Sigmoid colon (tissue), 6 donors: ENCODE measurements at regions not wholly inside any gene's neighbourhood (a gene's known extent, or its start where the extent isn't known, plus 50 kb on each side); places are given as distances from the start of the nearest gene placed in this dataset.

Experiments
- DNase-seq: peaks from one replicate; pipeline ENCODE4 v3.0.0-alpha.2; 2019
- H3K27ac ChIP-seq, 4 donors: fragments of 200-600 bp; sonication (generic); one replicate each; pipeline ENCODE4 v1.5.1; 2016 to 2019; ENCODE audit warnings: mild to moderate bottlenecking in 1 of 4
- H3K27me3 ChIP-seq, 3 donors: fragments of 200-600 bp; sonication (generic); one replicate each; pipeline ENCODE4 v1.5.1; 2019; ENCODE audit warnings: mild to moderate bottlenecking in 1 of 3
- H3K36me3 ChIP-seq, 4 donors: fragments of 200-600 bp; sonication (generic); one replicate each; pipeline ENCODE4 v1.5.1; 2016 to 2019
- H3K4me1 ChIP-seq, 4 donors: fragments of 200-600 bp; sonication (generic); one replicate each; pipeline ENCODE4 v1.5.1; 2017 to 2019
- H3K4me3 ChIP-seq, 4 donors: fragments of 200-600 bp; sonication (generic); one replicate each; pipeline ENCODE4 v1.5.1; 2017 to 2019; ENCODE audit warnings: mild to moderate bottlenecking in 2 of 4, moderate library complexity in 1 of 4
- H3K9me3 ChIP-seq, 4 donors: fragments of 200-600 bp in 3 of 4; sonication (generic) in 3 of 4; one replicate each; pipeline versions ENCODE4 v1.5.1 to v1.6.1; 2013 to 2019
- EP300 ChIP-seq, 4 donors: sonication (generic); formaldehyde crosslinking; IDR thresholded peaks; one replicate each; pipeline ENCODE4 v1.6.1; 2017; ENCODE audit warnings: antibody characterized with exemption in 4 of 4
- POLR2A ChIP-seq, 2 donors: fragments of 450-650 bp; IDR thresholded peaks; one replicate each; pipeline ENCODE4 v1.6.1; 2016; ENCODE audit warnings: antibody characterized with exemption in 2 of 2, mild to moderate bottlenecking in 2 of 2, moderate library complexity in 2 of 2
- POLR2AphosphoS5 ChIP-seq, 4 donors: sonication (generic); formaldehyde crosslinking; IDR thresholded peaks; one replicate each; pipeline ENCODE4 v1.6.1; 2017; ENCODE audit warnings: antibody characterized with exemption in 4 of 4
- WGBS, 2 donors: extraction: QIAGEN DNeasy Blood & Tissue Kit; methylation state at CpG; one replicate each; pipeline ENCODE4 v1.1.7; 2013; 5-methylcytosine and 5-hydroxymethylcytosine counted together
- intact Hi-C: fragments of 100-400 bp; cut with DNase I; formaldehyde crosslinking; loops from one replicate; pipeline ENCODE4 v1.15.1; 2023
- TF ChIP-seq, protein P1 (sequence below), 4 experiments: fragments of 450-650 bp in 3 of 4; fragments of 200-600 bp in 1 of 4; IDR thresholded peaks; one replicate each; pipeline ENCODE4 v1.5.1; 2016 to 2019; ENCODE audit warnings: antibody characterized with exemption in 4 of 4, mild to moderate bottlenecking in 3 of 4, moderate library complexity in 2 of 4
- donor health status: healthy with polysubstance abuse.
- donor health status: healthy.

DNA sequence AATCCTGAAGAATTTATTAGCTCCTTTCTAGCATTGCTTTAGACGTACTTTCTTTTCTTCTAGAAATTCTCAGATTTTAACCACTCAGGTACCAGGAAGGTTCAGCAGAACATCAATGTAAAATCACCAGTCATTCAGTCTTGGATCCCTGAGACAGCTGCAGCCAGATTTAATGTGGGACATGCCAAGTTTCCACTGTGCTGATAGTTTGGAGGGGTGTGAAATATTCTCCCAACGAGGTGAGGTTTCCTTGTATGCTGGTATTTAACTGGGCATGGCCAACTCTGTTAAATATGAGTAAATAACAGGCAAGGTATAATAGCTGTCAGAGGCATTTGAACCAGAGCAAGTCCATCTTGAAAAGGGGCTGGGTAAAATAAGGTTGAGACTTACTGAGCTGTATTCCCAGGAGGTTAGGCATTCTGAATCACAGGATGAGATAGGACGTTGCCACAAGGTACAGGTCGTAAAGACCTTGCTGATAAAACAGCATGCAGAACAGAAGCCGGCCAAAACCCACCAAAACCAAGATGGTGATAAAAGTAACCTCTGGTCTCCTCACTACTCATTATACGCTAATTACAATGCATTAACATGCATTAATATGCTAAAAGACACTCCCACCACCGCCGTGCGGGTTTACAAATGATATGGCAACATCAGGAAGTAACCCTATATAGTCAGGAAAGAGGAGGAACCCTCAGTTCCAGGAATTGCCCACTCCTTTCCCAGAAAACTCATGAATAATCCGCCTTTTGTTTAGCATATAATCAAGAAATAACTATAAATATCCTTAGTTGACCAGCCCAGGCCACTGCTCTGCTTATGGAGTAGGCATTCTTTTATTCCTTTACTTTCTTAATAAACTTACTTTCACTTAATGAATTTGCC lies 75.2 kb upstream of the RASSF8 start:
- WGBS, 2 donors, result 49 to 74% methylated on average over 10 of the region's 10 CpGs
- intact Hi-C loops, result no loop called here
- no peak for DNase-seq
- no peaks in the 10 kb centered on the region for H3K27me3 ChIP-seq
- TF ChIP-seq POLR2AphosphoS5 (IDR thresholded peaks at IDR 0.05) (no peak), EP300 (IDR thresholded peaks at IDR 0.05) (no peak), POLR2A (IDR thresholded peaks at IDR 0.05) (no peak)
- TF ChIP-seq, protein P1, sequence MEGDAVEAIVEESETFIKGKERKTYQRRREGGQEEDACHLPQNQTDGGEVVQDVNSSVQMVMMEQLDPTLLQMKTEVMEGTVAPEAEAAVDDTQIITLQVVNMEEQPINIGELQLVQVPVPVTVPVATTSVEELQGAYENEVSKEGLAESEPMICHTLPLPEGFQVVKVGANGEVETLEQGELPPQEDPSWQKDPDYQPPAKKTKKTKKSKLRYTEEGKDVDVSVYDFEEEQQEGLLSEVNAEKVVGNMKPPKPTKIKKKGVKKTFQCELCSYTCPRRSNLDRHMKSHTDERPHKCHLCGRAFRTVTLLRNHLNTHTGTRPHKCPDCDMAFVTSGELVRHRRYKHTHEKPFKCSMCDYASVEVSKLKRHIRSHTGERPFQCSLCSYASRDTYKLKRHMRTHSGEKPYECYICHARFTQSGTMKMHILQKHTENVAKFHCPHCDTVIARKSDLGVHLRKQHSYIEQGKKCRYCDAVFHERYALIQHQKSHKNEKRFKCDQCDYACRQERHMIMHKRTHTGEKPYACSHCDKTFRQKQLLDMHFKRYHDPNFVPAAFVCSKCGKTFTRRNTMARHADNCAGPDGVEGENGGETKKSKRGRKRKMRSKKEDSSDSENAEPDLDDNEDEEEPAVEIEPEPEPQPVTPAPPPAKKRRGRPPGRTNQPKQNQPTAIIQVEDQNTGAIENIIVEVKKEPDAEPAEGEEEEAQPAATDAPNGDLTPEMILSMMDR (IDR thresholded peaks at IDR 0.05), result no peak
- peaks cover 0 to 2% (median 0%) of the 10 kb centered on the region in 4 donors for H3K9me3 ChIP-seq
- H3K36me3 ChIP-seq, result no peaks in the 10 kb centered on the region
- no peak overlapping the region for H3K4me3 ChIP-seq
- no peaks in the 10 kb centered on the region for H3K4me1 ChIP-seq
- H3K27ac ChIP-seq, result no peak overlapping the region

DNA sequence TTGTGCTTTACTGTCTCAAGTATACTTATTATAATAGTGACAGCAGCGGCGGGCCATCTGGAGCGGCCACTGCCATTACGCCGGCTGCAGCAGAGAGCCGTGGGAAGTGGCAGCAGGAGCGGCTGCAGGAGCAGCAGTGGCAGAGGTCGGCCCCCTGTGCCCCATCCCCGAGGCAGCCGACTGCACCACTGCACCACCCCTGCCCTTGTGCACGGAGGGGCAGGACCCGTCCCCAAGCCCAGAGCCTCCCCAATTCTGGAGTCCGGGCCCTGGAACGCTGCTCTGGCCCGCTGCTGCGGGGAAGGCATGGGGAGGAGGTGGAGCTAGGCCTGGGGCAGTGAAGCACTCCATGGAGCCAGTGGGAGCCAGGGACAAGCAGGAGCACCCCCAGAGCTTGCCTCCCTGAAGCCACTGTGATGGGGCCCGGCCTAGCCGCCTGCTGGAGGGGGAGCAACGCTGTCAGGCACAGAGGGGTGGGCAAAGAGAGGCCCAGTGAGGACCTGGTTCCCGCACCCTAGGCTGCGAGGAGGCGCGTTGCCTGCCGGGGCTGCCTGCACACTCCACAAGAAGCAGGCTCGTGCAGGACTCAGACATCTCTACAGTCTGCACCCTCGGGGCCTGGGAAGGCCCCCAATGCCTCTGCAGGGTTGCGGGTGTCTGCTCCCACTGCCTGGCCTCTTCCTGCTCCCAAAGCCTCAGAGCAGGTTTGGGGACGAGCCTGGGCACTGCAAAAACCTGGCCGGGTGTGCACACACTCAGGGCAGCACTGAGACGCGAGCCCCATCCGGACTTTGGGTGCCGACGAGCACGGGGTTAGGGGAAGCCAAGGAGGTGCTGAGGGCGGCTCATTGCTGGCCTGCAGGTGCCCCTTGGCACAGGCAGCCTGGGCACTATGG lies 74.2 kb upstream of the RASSF8 start:
- no peak overlapping the region for H3K27ac ChIP-seq
- H3K9me3 ChIP-seq, result peaks cover 0 to 2% (median 0%) of the 10 kb centered on the region in 4 donors
- WGBS, 2 donors, result 90 to 93% methylated on average over 36 of the region's 36 CpGs
- TF ChIP-seq POLR2AphosphoS5 (IDR thresholded peaks at IDR 0.05) (no peak), POLR2A (IDR thresholded peaks at IDR 0.05) (no peak), EP300 (IDR thresholded peaks at IDR 0.05) (no peak)
- TF ChIP-seq, protein P1 (IDR thresholded peaks at IDR 0.05), result no peak
- no peak overlapping the region for H3K4me3 ChIP-seq
- DNase-seq, result no peak
- no peaks in the 10 kb centered on the region for H3K27me3 ChIP-seq
- no peaks in the 10 kb centered on the region for H3K4me1 ChIP-seq
- intact Hi-C loops, result no loop called here
- no peaks in the 10 kb centered on the region for H3K36me3 ChIP-seq

DNA sequence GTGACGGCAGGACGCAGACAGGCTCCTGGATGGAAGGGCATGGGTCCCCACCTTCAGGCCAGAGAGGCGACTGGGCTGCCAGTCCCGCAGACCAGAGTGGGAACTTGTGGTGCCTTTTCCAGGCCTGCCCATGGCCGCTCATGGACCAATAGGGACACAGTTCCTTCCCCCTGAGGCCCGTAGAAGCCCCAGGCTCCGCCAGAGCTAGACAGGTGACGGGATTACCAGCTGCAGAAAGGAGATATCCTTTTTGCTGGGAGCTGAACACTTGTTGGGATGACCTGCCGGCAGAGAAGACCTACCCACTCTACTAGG lies 73.6 kb upstream of the RASSF8 start:
- WGBS, 2 donors, result 90% methylated on average over 9 of the region's 9 CpGs
- DNase-seq, result no peak
- Histone ChIP-seq H3K27ac (no peak overlapping the region), H3K27me3 (no peaks in the 10 kb centered on the region), H3K36me3 (no peaks in the 10 kb centered on the region), H3K4me1 (no peaks in the 10 kb centered on the region), H3K9me3 (no peaks in the 10 kb centered on the region), H3K4me3 (no peak overlapping the region)
- TF ChIP-seq POLR2A (IDR thresholded peaks at IDR 0.05) (no peak), EP300 (IDR thresholded peaks at IDR 0.05) (no peak), POLR2AphosphoS5 (IDR thresholded peaks at IDR 0.05) (no peak)
- TF ChIP-seq, protein P1 (IDR thresholded peaks at IDR 0.05), result no peak
- intact Hi-C loops, result no loop called here

DNA sequence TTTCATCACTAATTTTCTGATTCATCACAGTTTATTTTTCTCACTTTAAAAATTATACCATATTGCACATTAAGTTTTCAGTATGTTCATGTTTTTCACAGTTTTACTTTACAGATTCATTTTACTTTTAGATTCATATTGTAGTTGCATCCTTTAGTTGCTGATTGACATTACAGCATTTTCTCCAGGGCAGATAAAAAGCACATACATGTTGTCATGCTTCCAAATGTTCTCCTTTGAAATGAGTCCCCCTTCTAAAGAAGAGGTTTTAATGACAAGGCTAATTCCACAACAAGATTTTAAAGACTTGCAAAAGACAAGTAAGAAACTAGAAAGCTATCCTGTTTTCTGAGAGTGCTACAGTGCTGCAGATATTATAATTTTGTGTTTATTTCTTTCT lies 72.1 kb upstream of the RASSF8 start:
- no peaks in the 10 kb centered on the region for H3K4me1 ChIP-seq
- no peak overlapping the region for H3K4me3 ChIP-seq
- H3K27ac ChIP-seq, result no peak overlapping the region
- H3K9me3 ChIP-seq, result no peaks in the 10 kb centered on the region
- no peaks in the 10 kb centered on the region for H3K36me3 ChIP-seq
- DNase-seq, result no peak
- TF ChIP-seq POLR2A (IDR thresholded peaks at IDR 0.05) (no peak), POLR2AphosphoS5 (IDR thresholded peaks at IDR 0.05) (no peak), EP300 (IDR thresholded peaks at IDR 0.05) (no peak)
- TF ChIP-seq, protein P1 (IDR thresholded peaks at IDR 0.05), result no peak
- H3K27me3 ChIP-seq, result no peaks in the 10 kb centered on the region
- intact Hi-C loops, result no loop called here
